ENCODE measurements at regions not wholly inside any gene's neighbourhood (a gene's known extent, or its start where the extent isn't known, plus 50 kb on each side); places are given as distances from the start of the nearest gene placed in this dataset.

- Histone ChIP-seq H3K4ac (ENCODE audit: low read depth, low read length) (no peak overlapping the region), H2AFZ (ENCODE audit: low read length) (no peak overlapping the region), H3K23ac (ENCODE audit: insufficient read length, low read depth, low read length) (no peak overlapping the region), H3K27ac (ENCODE audit: insufficient read length, low read depth, low read length) (no peak overlapping the region), H3K4me1 (ENCODE audit: insufficient read depth, low read length) (no peaks in the 10 kb centered on the region; the same call in 1 of the 2 replicates), H4K5ac (ENCODE audit: insufficient read length, low read depth, low read length) (no peak overlapping the region), H2BK120ac (ENCODE audit: low read depth, low read length, poor library complexity, severe bottlenecking) (no peak overlapping the region), H3K14ac (ENCODE audit: insufficient read depth, low read length) (no peak overlapping the region), H2BK12ac (ENCODE audit: insufficient read length, low read depth, low read length) (no peak overlapping the region), H3K18ac (ENCODE audit: insufficient read length, low read depth, low read length) (no peak overlapping the region), H4K8ac (replicated peaks; ENCODE audit: insufficient read length, low read depth, low read length) (no peak overlapping the region), H2BK5ac (ENCODE audit: insufficient read length, low read length) (no peak overlapping the region), H3K79me1 (ENCODE audit: insufficient read depth, low read depth, low read length, poor library complexity, severe bottlenecking) (no peaks in the 10 kb centered on the region), H3K79me2 (ENCODE audit: insufficient read depth, low read length) (no peaks in the 10 kb centered on the region), H3K9ac (ENCODE audit: extremely low read depth, insufficient read length, low read length) (no peak overlapping the region), H4K20me1 (ENCODE audit: control insufficient read depth, insufficient read depth, insufficient read length) (no peaks in the 10 kb centered on the region), H3K23me2 (ENCODE audit: insufficient read length, low read depth, low read length, poor library complexity, severe bottlenecking) (no peaks in the 10 kb centered on the region), H2BK15ac (ENCODE audit: low read depth, low read length) (no peak overlapping the region), H2BK20ac (ENCODE audit: low read depth, low read length, poor library complexity, severe bottlenecking) (no peak overlapping the region), H3T11ph (ENCODE audit: low read length) (no peak overlapping the region), H4K91ac (ENCODE audit: insufficient read length, low read depth, low read length) (no peak overlapping the region), H3K4me2 (ENCODE audit: insufficient read depth, insufficient read length, low read length) (no peak overlapping the region), H3K27me3 (ENCODE audit: insufficient read depth, low read length) (no peaks in the 10 kb centered on the region), H3K9me3 (ENCODE audit: control insufficient read depth, low read depth, low read length) (no peaks in the 10 kb centered on the region), H2AK5ac (ENCODE audit: insufficient read length, low read length) (no peak overlapping the region), H3K56ac (ENCODE audit: insufficient read length, low read depth, low read length) (no peak overlapping the region)
- no CpG with 5 or more reads among the region's 6 CpGs for WGBS (ENCODE audit: extremely low coverage, insufficient read length, low lambda C conversion rate)
- H3K9me3 Mint-ChIP-seq, result no peaks in the 10 kb centered on the region
- H3K27me3 Mint-ChIP-seq (ENCODE audit: low read depth), result no peaks in the 10 kb centered on the region
- no peak for DNase-seq
- H3K36me3 Mint-ChIP-seq (ENCODE audit: insufficient read depth in 1 of 3, low read depth in 3 of 3), result no peaks in the 10 kb centered on the region; a peak in 1 of 7 replicates
- H3K4me1 Mint-ChIP-seq, result peaks cover 7 to 11% of the 10 kb centered on the region in 2 experiments; a peak in 3 of 4 replicates
- no peak for TF ChIP-seq CTCF (conservative IDR thresholded peaks at IDR 0.05)
- no peak overlapping the region for H3K4me3 Mint-ChIP-seq
- H3K27ac Mint-ChIP-seq, result no peak overlapping the region; a peak in 1 of 7 replicates
These were observed 327.4 kb downstream of the RND3 start for GRCh38 chr2:150160058-150160457.
